ENCODE measurements at regions not wholly inside any gene's neighbourhood (a gene's known extent, or its start where the extent isn't known, plus 50 kb on each side); places are given as distances from the start of the nearest gene placed in this dataset.

DNA sequence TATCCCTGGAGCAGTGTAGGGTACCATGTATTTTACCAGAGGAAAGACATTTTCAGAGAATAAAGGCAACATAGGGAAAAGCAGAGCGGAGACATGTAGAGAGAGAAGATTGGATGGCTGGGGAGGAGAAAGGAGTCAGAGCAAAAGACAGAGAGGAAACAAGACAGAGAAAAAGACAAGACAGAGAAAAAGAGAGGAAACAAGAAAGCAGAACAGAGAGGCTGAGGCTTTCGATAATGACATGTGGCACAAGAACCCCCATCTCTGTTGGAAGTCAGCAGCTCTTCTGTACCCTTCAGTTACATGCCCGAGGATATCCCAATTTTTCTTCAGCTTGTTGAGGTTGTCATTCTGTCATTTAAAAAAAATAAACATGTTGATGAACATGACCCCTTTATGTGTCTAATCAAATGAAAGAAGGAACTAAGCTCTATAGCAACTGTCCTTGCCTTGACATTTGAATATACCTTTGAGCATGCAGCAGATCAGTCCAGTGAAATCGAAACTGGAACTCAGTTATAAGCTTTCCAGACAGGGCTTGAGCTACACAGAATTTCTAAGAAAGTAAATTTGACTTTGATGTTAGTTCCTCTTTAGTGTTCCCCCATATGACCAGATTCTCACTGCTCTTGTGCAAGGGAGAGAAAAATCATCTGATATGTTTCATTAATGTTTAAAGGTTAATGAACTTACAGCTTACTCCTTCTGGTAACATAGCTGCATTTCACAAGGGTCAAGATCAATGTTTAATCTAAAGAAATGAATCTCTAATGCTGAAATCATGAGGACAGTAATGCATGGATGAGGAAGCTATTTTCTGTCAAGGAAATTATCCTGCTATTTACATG lies 75.1 kb upstream of the SP4 start:
- peak in 4 of 10 donors; percentile 18 to 58 (median 48) for DNase-seq
- POLR2A ChIA-PET, result interaction anchor here (0.7 to 1.4 kb wide), 2 partner anchors 75 to 82 kb away, joined by 3 to 7 read pairs; partner anchors contain the start of gene SP4
- Mint-ChIP-seq H3K4me3 (peak overlapping the region; percentile 47 to 85 (median 76)), H3K27me3 (no peaks in the 10 kb centered on the region), H3K4me1 (peaks cover 26 to 57% (median 55%) of the 10 kb centered on the region in 4 donors), H3K9me3 (no peaks in the 10 kb centered on the region), H3K27ac (peak overlapping the region; percentile 84 to 97 (median 92)), H3K36me3 (no peaks in the 10 kb centered on the region)
- ATAC-seq, result peak; percentile 80 to 84

DNA sequence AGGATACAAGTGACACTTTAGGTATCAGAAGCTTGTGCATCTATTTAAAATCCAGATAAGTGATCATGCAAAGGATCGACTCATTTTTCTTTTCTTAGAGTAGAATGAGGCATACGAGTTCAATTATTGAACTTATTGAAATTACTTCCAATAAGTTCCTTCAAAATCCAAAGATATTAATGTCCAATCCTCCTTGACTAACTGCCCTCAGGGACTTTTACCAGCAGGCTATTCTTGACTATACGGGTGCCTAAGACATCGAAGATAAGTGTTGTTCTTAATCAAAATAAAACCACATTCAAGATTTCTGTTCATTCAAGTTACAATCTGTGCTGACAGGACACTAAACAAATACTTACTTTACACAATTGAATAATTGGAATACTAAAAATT lies 74.5 kb upstream of the SP4 start:
- H3K4me1 Mint-ChIP-seq, result peaks cover 26 to 60% (median 56%) of the 10 kb centered on the region in 4 donors
- no peaks in the 10 kb centered on the region for H3K27me3 Mint-ChIP-seq
- H3K9me3 Mint-ChIP-seq, result no peaks in the 10 kb centered on the region
- no peak for DNase-seq
- peak overlapping the region in 9 of 10 donors; percentile 47 to 85 (median 71) for H3K4me3 Mint-ChIP-seq
- ATAC-seq, result no peak
- H3K36me3 Mint-ChIP-seq, result no peaks in the 10 kb centered on the region
- H3K27ac Mint-ChIP-seq, result peak overlapping the region; percentile 6 to 97 (median 92)
- POLR2A ChIA-PET, result interaction anchor here (0.7 to 1.4 kb wide), 2 partner anchors 74 to 82 kb away, joined by 3 to 7 read pairs; partner anchors contain the start of gene SP4

DNA sequence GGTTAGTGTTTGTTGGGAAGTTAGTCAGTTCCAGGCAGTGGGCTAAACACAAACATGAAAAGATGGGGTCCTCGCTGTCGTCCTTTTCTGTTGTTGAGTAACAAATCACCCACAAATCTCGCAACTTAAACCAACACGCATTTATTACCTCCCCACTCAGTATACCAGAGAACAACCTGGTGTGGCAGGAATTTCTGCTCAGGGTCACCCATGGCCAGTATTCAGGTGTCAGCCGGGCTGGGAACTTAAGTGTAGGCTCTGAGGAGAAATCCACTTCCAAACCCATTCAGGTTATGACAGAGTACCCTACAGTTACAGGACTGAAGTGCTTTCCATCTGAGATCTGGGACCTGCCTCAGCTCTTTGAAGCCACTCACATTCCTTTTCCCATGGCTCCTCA lies 73.6 kb upstream of the SP4 start:
- Mint-ChIP-seq H3K4me1 (peaks cover 26 to 69% (median 57%) of the 10 kb centered on the region in 4 donors), H3K27me3 (no peaks in the 10 kb centered on the region), H3K4me3 (peak overlapping the region in 9 of 10 donors; percentile 55 to 87 (median 74)), H3K9me3 (no peaks in the 10 kb centered on the region), H3K27ac (peak overlapping the region; percentile 6 to 97 (median 90)), H3K36me3 (no peaks in the 10 kb centered on the region)
- ATAC-seq, result no peak
- DNase-seq, result no peak
- POLR2A ChIA-PET, result no interaction called here

DNA sequence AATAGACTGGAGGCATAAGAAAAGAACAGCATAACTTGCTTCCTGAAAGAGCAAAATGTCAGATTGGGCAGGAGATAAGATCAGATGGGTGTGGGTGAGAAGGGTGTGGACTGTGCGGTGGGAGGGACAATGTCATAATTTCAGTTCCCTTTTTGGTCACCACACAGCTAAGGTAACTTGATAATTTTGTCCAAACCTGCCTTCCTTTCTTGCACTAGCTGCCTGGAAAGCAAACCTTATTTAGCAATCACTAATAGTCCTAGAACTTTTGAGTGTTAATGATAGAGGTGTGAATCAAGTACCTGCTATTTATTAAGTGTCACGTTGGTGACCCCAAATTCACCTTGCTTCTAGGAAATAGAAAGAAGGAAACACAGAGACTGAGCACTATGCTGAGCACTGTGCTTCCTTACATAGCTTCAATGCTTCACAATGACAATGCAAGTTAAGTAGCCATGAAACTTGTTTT lies 72.4 kb upstream of the SP4 start:
- peak overlapping the region; percentile 16 to 87 (median 54) for H3K4me3 Mint-ChIP-seq
- H3K27me3 Mint-ChIP-seq, result no peaks in the 10 kb centered on the region
- POLR2A ChIA-PET, result interaction anchor here (0.7 to 1.1 kb wide), 3 partner anchors 72 to 422 kb away, joined by 6 to 12 read pairs (median 7); partner anchors contain the start of gene SP4
- ATAC-seq (peak; percentile 80 to 83), DNase-seq (peak in 8 of 10 donors; percentile 7 to 67 (median 43))
- H3K36me3 Mint-ChIP-seq, result no peaks in the 10 kb centered on the region
- H3K9me3 Mint-ChIP-seq, result no peaks in the 10 kb centered on the region
- peaks cover 27 to 80% (median 65%) of the 10 kb centered on the region in 4 donors for H3K4me1 Mint-ChIP-seq
- peak overlapping the region; percentile 6 to 97 (median 69) for H3K27ac Mint-ChIP-seq

DNA sequence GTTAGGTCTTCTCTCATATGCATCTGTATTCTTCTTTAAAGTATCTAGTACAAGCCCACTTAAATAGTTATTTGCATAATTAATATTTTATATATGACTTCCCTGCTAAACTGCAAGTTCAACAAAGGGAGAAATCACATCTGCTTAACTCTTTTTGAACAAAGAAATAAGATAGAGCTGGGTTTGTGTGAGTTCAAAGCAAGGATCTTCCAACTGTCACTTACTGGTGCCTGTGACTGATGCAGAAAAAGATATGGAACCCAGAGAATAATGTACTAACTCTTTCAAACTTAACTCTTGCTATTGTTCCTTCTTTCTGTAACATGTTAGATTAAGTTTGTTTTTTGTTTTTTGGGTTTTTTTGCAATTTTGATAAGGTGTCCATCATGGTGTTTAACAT lies 71.3 kb upstream of the SP4 start:
- DNase-seq (no peak), ATAC-seq (no peak)
- POLR2A ChIA-PET, result interaction anchor here (0.7 kb wide), 2 partner anchors 74 to 587 kb away, joined by 3 to 7 read pairs; no protein-coding TSS in a partner anchor
- Mint-ChIP-seq H3K4me3 (peak overlapping the region in 2 of 10 donors; percentile 23 to 31), H3K27ac (peak overlapping the region in 6 of 10 donors; percentile 21 to 89 (median 61)), H3K27me3 (no peaks in the 10 kb centered on the region), H3K9me3 (no peaks in the 10 kb centered on the region), H3K36me3 (no peaks in the 10 kb centered on the region), H3K4me1 (peaks cover 30 to 89% (median 73%) of the 10 kb centered on the region in 4 donors)

DNA sequence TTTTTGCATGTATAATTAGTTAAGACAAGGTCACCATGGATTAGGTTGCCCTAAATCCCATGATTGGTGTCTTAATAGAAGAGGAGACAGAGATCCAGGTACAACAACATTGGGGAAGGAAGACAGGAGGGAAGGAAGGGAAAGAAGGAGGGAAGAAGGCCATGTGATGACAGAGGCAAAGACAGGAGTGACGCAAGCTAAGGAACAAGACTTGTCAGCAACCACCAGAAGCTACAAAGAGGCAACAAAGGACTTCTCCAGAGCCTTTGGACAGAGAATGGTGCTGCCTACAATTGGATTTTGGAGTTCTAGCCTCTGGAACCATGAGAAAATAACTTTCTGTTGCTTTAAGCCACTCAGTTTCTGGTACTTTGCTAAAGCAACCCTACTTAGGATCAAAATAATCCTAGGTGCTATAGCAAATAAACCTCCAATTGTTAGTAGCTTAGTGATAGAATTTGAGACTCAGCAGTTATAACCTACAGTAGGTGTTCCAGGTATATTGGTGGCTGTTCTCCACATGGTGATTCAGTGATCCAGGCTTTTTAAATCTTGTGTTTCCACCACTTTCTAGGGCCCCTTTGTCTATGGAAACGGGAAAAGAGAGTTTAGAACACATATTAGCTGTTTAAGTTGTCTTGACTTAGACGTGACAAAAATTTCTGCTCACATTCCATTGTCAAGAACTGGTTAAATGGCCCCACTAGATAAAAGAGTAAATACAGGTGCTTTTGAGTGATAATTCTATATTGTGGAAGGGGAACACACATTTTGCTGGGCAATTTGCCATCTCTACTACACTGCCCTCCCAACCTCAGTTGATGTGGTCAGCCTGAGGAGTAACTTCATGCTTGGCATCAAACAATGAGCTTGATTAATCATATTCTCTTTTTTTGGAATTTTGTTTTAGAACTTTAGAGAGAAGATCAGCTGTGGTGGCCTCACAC lies 70.5 kb upstream of the SP4 start:
- DNase-seq, result no peak
- H3K27ac Mint-ChIP-seq, result peak overlapping the region in 5 of 10 donors; percentile 41 to 89 (median 69)
- no peak for ATAC-seq
- H3K4me3 Mint-ChIP-seq, result no peak overlapping the region
- H3K36me3 Mint-ChIP-seq, result no peaks in the 10 kb centered on the region
- peaks cover 27 to 88% (median 71%) of the 10 kb centered on the region in 4 donors for H3K4me1 Mint-ChIP-seq
- no peaks in the 10 kb centered on the region for H3K27me3 Mint-ChIP-seq
- POLR2A ChIA-PET, result no interaction called here
- no peaks in the 10 kb centered on the region for H3K9me3 Mint-ChIP-seq

DNA sequence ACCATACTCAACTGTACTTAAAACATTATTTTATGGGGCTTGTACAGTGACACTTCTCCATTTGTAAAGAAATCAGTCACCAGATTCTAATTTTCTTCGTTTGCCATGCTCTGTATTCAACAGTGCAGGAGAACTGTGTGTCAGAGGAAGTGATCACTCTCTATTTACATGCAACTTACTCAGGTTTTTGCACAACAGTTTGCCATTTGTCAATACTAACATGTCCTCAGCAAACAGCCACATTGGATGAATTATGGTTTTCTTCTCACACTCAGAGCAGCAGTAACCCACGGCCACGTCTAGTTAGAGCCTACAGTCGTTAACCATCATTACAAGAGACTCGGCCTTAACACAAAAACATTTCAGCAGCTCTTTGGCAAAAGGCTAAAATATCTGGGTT lies 69.2 kb upstream of the SP4 start:
- H3K4me3 Mint-ChIP-seq, result no peak overlapping the region
- peak overlapping the region in 2 of 10 donors; percentile 21 to 42 for H3K27ac Mint-ChIP-seq
- no peaks in the 10 kb centered on the region for H3K36me3 Mint-ChIP-seq
- POLR2A ChIA-PET, result no interaction called here
- H3K4me1 Mint-ChIP-seq, result peaks cover 20 to 75% (median 59%) of the 10 kb centered on the region in 4 donors
- H3K9me3 Mint-ChIP-seq, result no peaks in the 10 kb centered on the region
- no peaks in the 10 kb centered on the region for H3K27me3 Mint-ChIP-seq
- DNase-seq (no peak), ATAC-seq (no peak)

DNA sequence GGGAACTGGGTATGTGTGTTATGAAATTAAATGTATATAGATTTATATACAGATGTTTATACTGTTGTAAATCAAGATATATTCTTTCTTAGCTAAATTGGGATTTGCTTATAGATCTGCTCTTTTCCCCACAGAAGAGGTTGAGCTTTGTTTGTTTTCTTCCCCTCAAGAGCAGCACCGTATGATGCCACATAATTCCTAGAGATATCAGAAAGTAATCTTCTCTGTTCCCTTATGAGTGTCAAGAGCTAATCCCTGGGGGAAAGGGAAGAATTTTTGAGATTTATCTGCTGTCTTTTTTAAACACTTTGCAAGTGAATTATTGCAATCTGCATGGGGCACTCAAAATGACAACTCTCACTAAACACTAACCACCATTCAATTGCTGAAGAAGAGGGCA lies 68.7 kb upstream of the SP4 start:
- no peak for ATAC-seq
- H3K27ac Mint-ChIP-seq, result peak overlapping the region in 3 of 10 donors; percentile 6 to 18 (median 11)
- POLR2A ChIA-PET, result no interaction called here
- H3K4me3 Mint-ChIP-seq, result no peak overlapping the region
- H3K9me3 Mint-ChIP-seq, result no peaks in the 10 kb centered on the region
- peaks cover 15 to 70% (median 54%) of the 10 kb centered on the region in 4 donors for H3K4me1 Mint-ChIP-seq
- no peak for DNase-seq
- no peaks in the 10 kb centered on the region for H3K36me3 Mint-ChIP-seq
- no peaks in the 10 kb centered on the region for H3K27me3 Mint-ChIP-seq

DNA sequence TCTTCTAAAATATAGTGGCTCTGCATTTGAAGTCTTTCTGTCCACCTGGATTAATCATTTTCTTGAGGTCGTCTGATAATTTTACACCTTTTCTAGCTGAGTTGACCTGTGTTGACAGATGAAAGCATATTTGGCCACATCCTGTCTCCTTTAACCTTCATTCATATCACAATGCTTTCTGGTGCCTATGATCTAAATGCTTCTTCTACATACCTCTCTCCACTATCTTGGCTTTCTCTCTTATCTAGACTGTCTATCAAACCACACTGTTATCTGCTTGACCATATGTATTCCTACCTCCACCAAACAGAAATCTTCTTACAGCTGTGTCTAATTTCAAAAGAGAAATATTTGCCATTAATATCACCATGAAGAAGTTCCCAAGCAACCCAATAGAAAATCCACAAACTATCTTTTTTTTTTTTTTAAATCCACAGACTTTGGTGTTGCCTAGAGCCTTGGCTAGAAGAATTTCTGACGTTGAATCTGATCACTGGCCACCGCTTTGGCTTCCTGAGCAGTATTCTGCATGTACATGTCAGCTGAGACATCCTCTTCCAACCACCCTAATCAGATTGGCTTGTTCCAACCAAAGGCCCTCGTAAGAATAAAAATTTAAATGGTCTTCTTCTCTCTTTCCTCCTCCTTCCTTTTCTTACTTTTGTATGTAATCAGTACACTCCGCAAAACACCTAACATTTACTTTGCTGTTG lies 66.3 kb upstream of the SP4 start:
- H3K4me1 Mint-ChIP-seq, result peaks cover 10 to 50% (median 31%) of the 10 kb centered on the region in 4 donors
- ATAC-seq (no peak), DNase-seq (no peak)
- no peaks in the 10 kb centered on the region for H3K36me3 Mint-ChIP-seq
- POLR2A ChIA-PET, result no interaction called here
- peak overlapping the region in 3 of 10 donors; percentile 5 to 61 (median 43) for H3K27ac Mint-ChIP-seq
- H3K4me3 Mint-ChIP-seq, result no peak overlapping the region
- H3K9me3 Mint-ChIP-seq, result no peaks in the 10 kb centered on the region
- H3K27me3 Mint-ChIP-seq, result no peaks in the 10 kb centered on the region

DNA sequence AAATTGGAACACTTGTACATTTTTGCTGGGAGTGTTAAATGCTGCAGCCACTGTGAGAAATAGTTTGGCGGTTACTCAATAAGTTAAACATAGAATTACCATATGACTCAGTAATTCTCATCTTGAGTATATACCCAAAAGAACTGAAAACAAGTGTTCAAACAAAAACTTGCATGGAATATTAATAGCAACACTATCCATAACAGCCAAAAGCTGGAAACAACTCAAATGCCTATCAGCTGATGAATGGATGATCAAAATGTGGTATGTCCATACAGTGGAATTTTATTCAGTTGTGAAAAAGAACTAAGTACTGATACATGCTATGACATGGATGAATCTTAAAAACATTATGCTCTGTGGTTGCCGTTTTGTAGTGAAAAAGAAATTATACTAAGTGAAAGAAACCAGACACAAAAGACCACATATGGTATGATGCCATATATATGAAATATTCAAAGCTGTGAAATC lies 63.0 kb upstream of the SP4 start:
- Mint-ChIP-seq H3K4me3 (no peak overlapping the region), H3K4me1 (peaks cover 5 to 25% (median 15%) of the 10 kb centered on the region in 4 donors), H3K9me3 (peaks cover 0 to 2% (median 0%) of the 10 kb centered on the region in 9 donors), H3K36me3 (no peaks in the 10 kb centered on the region), H3K27ac (no peak overlapping the region), H3K27me3 (no peaks in the 10 kb centered on the region)
- DNase-seq (no peak), ATAC-seq (no peak)
- POLR2A ChIA-PET, result interaction anchor here (1.3 kb wide), 1 partner anchor 9 kb away, joined by 3 read pairs; no protein-coding TSS in a partner anchor

DNA sequence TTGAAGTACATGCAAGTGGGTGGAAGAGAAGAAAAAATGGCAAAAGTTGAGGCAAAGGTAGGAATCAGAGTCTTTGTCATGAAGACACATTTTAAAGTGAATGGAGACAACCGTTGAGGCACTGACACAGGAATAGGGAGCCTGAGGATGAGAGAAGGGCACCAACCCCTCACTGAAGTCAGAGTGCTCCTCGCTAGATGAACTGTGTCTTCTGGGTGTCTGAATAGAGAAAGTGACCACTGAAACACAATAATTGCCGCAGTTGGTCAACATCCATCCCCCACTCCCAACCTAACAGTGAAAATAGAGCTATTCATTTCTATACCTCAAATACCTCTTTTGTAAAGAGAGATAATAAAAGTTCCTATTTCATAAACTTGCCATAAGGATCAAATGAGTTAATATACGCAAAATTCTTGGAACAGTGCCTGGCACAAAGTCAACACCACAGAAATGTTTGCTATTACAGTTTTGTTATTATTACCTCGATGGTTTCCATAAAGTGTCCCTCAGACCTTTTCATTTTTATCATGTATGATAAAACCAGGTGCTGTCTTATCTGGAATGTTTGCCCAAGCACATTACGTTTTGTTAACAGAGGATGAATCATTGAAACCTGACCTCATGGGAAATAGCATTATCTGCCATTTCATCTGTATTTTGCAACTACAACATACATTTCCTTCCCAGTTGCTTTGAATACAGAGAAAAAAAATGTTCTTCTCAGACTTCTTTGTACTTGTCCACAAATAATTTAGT lies 61.8 kb upstream of the SP4 start:
- H3K27ac Mint-ChIP-seq, result peak overlapping the region in 1 of 10 donors; percentile 3
- H3K27me3 Mint-ChIP-seq, result no peaks in the 10 kb centered on the region
- peaks cover 0 to 2% (median 0%) of the 10 kb centered on the region in 9 donors for H3K9me3 Mint-ChIP-seq
- ATAC-seq, result no peak
- POLR2A ChIA-PET, result no interaction called here
- no peaks in the 10 kb centered on the region for H3K36me3 Mint-ChIP-seq
- H3K4me3 Mint-ChIP-seq, result no peak overlapping the region
- DNase-seq, result no peak
- H3K4me1 Mint-ChIP-seq, result peaks cover 5 to 17% (median 11%) of the 10 kb centered on the region in 4 donors
